Uterus (tissue), 2 donors: ENCODE measurements at regions not wholly inside any gene's neighbourhood (a gene's known extent, or its start where the extent isn't known, plus 50 kb on each side); places are given as distances from the start of the nearest gene placed in this dataset.

Source experiments
- CTCF ChIP-seq, 4 experiments: fragments of 200-600 bp in 2 of 4; fragments of 450-650 bp in 2 of 4; sonication (generic) in 2 of 4; IDR thresholded peaks; one replicate each; pipeline ENCODE4 v1.5.1; 2016 to 2019; ENCODE audit warnings: antibody characterized with exemption in 4 of 4, mild to moderate bottlenecking in 2 of 4, moderate library complexity in 1 of 4
- POLR2A ChIP-seq, 2 donors: fragments of 450-650 bp; IDR thresholded peaks; one replicate each; pipeline ENCODE4 v1.6.1; 2016; ENCODE audit warnings: antibody characterized with exemption in 2 of 2, mild to moderate bottlenecking in 1 of 2, moderate library complexity in 1 of 2

DNA sequence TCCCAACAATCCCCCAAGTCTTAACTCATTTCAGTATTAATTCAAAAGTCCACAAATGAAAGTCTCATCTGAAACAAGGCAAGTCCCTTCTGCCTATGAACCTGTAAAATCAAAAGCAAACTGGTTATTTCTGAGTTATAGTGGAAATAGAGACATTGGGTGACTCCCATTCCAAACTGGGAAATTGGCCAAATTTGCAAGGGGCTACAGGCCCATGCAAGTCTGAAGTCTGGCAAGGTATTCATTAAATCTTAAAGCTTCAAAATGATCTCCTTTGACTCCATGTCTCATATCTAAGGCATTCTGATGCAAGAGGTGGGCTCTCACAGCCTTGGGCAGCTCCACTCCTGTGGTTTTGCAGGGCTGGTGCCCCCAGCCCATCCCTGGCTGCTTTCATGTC, 167.9 kb downstream of the HTR1A start:
- TF ChIP-seq CTCF (IDR thresholded peaks at IDR 0.05) (no peak), POLR2A (IDR thresholded peaks at IDR 0.05) (no peak)
